GM04503 (cell line): ENCODE measurements at regions not wholly inside any gene's neighbourhood (a gene's known extent, or its start where the extent isn't known, plus 50 kb on each side); places are given as distances from the start of the nearest gene placed in this dataset.

Experiments
- DNase-seq: peaks from one replicate; pipeline ENCODE4 v3.0.0-alpha.2; 2012; ENCODE audit warnings: low read depth

DNA sequence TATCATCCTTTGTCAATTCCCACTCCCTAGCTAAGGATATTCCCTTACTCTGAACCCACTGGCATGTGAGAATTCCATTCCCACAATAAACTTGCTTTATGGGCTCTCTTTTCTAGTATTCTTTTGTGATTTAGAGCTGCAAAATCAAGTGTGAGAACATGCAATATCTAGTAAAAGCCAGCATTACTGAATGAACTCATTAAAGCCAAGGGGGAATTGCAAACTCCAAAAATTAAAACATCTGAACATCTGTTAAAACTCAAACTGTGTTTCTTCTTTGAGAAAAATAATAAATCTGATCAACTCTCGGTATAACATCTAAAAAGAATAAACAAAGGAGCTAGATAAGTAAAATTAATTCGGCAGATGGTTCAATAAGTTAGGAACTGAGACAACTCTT lies 53.1 kb upstream of the MPDZ start:
- no peak for DNase-seq

DNA sequence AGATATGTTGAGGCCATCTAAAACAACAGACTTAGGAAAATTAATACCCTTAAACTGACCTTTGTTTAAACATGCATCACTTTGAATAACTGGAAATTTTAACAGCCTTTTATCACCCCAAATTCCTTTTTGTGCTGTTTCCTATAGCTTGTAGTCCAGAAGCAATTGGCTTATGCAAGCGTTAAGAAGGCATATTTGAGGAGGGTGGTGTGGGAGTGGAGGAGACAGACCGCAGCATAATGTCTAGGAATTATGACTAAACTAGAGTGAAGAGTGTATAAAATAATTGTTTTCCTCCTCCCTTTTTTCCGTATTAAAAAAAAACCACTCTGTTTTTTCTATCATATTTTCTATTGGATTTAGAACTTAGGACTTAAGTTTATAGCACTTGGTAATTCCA lies 51.8 kb upstream of the MPDZ start:
- DNase-seq: no peak

DNA sequence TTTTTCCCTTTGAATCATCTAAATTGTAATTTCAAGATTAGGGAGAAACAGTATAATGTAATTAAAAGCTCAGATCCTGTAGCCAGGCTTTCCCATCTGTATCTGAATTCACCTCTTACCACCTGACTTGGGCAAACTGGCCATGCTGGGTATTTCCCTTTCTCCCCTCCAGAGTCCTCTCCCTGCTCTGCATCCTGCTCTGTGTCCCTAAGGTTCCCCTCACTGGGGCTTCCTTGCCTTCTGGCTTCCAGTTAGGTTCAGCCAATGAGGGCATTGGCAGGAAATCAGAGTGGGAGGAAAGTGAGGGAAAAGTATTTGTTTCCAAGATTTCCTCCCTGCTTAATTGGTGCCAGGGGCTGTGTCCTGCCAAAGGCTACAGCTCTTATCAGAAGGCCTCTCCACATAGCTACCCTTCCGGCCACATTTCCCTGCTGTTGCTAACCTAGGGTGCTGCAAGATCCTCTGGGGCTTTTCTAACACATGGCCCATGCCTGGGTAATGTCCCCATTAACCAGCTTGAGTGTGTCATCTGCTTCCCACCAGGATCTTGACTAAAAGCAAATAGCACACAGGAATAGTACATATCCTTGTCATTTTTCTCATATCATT lies 51.0 kb upstream of the MPDZ start:
- no peak for DNase-seq
